IMR-90 (cell line): ENCODE measurements at regions not wholly inside any gene's neighbourhood (a gene's known extent, or its start where the extent isn't known, plus 50 kb on each side); places are given as distances from the start of the nearest gene placed in this dataset.
A peak's percentile ranks its signal among the peaks of the same experiment; 100 is the strongest.

Experiments used
- ATAC-seq: fragments of 200-7000 bp; cut with Tn5 transposase; 2 replicates; pipeline ENCODE4 v1.9.1; 2020; ENCODE audit warnings: low read depth, mild to moderate bottlenecking, moderate library complexity
- BruUV-seq: library from RNA; stranded (reverse); fragments of 400-500 nt; replicated peaks from 2 replicates; lab custom pipeline; 2021; lab: Mats Ljungman, UMichigan
- CTCF ChIA-PET: fragments of 300-600 bp; formaldehyde crosslinking; extraction: SDS; loops from one replicate; lab custom pipeline; 2021; ENCODE audit warnings: antibody characterized with exemption; lab: Yijun Ruan, JAX
- POLR2A ChIA-PET: fragments of 300-600 bp; sonication (Branson Sonifier 250); formaldehyde crosslinking; loops from one replicate; lab custom pipeline; 2022; ENCODE audit warnings: antibody characterized with exemption; ENCODE audit not compliant: unreplicated experiment; lab: Charles Lee
- DNase-seq: peaks from one replicate; pipeline ENCODE4 v3.0.0; 2013
- H2AFZ ChIP-seq: replicated peaks from 2 replicates; pipeline ENCODE3; 2013; ENCODE audit warnings: low read length, mild to moderate bottlenecking; ENCODE audit not compliant: poor library complexity
- H2AK5ac ChIP-seq: 2 replicates; pipeline ENCODE4 v1.6.1; 2013; ENCODE audit warnings: low read depth, low read length, inconsistent platforms
- H2AK9ac ChIP-seq: replicated peaks from 2 replicates; pipeline ENCODE3; 2013; ENCODE audit warnings: mild to moderate bottlenecking, low read depth, low read length, moderate library complexity; ENCODE audit not compliant: poor library complexity
- H2BK120ac ChIP-seq: 2 replicates; pipeline ENCODE4 v1.6.1; 2013; ENCODE audit warnings: low read depth, low read length, inconsistent platforms
- H2BK15ac ChIP-seq: 3 replicates; pipeline ENCODE4 v1.6.1; 2013; ENCODE audit warnings: low read depth, low read length, inconsistent platforms
- H2BK20ac ChIP-seq: 2 replicates; pipeline ENCODE4 v1.6.1; 2013; ENCODE audit warnings: low read depth, mild to moderate bottlenecking, inconsistent platforms, low read length, moderate library complexity
- H2BK5ac ChIP-seq: 2 replicates; pipeline ENCODE4 v1.6.1; 2013; ENCODE audit warnings: mild to moderate bottlenecking, low read depth, low read length, inconsistent platforms; ENCODE audit not compliant: poor library complexity, severe bottlenecking
- H3K14ac ChIP-seq: replicated peaks from 2 replicates; pipeline ENCODE4 v1.6.1; 2013; ENCODE audit warnings: low read depth, low read length, inconsistent platforms
- H3K18ac ChIP-seq: 2 replicates; pipeline ENCODE4 v1.6.1; 2013; ENCODE audit warnings: low read depth, low read length, control low read depth
- H3K23ac ChIP-seq: 2 replicates; pipeline ENCODE4 v1.6.1; 2013; ENCODE audit warnings: low read depth, low read length, inconsistent platforms
- H3K27ac ChIP-seq: 2 replicates; pipeline ENCODE4 v1.5.1; 2013; ENCODE audit warnings: mild to moderate bottlenecking, control low read depth, low read length; ENCODE audit not compliant: insufficient read depth
- H3K27me3 ChIP-seq: 2 replicates; pipeline ENCODE4 v1.6.1; 2013; ENCODE audit warnings: low read length; ENCODE audit not compliant: control insufficient read depth, insufficient read depth
- H3K36me3 ChIP-seq: 2 replicates; pipeline ENCODE4 v1.6.1; 2013; ENCODE audit warnings: low read length, mixed read lengths; ENCODE audit not compliant: control insufficient read depth, insufficient read depth
- H3K4ac ChIP-seq: 2 replicates; pipeline ENCODE4 v1.6.1; 2013; ENCODE audit warnings: low read depth, low read length, inconsistent platforms
- H3K4me1 ChIP-seq: 2 replicates; pipeline ENCODE4 v1.6.1; 2013; ENCODE audit warnings: low read length, mixed read lengths; ENCODE audit not compliant: control insufficient read depth, insufficient read depth
- H3K4me2 ChIP-seq: 2 replicates; pipeline ENCODE4 v1.6.1; 2013; ENCODE audit warnings: low read depth, mild to moderate bottlenecking, control low read depth, low read length, moderate library complexity
- H3K4me3 ChIP-seq: 2 replicates; pipeline ENCODE4 v1.5.1; 2013; ENCODE audit warnings: low read depth, mild to moderate bottlenecking, control low read depth, low read length, moderate library complexity; ENCODE audit not compliant: insufficient read depth
- H3K56ac ChIP-seq: 2 replicates; pipeline ENCODE4 v1.6.1; 2013; ENCODE audit warnings: low read length, inconsistent platforms; ENCODE audit not compliant: insufficient read depth; ENCODE audit errors: extremely low read depth
- H3K79me1 ChIP-seq, 2 experiments: 2 replicates each; pipeline ENCODE4 v1.6.1; 2013; ENCODE audit warnings: low read length in 2 of 2, inconsistent platforms in 1 of 2, low read depth in 1 of 2
- H3K9ac ChIP-seq: 2 replicates; pipeline ENCODE4 v1.6.1; 2013; ENCODE audit warnings: low read depth, low read length, control low read depth
- H3K9me1 ChIP-seq: 2 replicates; pipeline ENCODE4 v1.6.1; 2013; ENCODE audit warnings: low read length, inconsistent platforms; ENCODE audit not compliant: insufficient read depth
- H3K9me3 ChIP-seq: 2 replicates; pipeline ENCODE4 v1.6.1; 2013; ENCODE audit warnings: low read length; ENCODE audit not compliant: control insufficient read depth, insufficient read depth
- H4K20me1 ChIP-seq: 2 replicates; pipeline ENCODE4 v1.6.1; 2013; ENCODE audit warnings: low read length, inconsistent platforms; ENCODE audit not compliant: insufficient read depth
- H4K5ac ChIP-seq: 2 replicates; pipeline ENCODE4 v1.6.1; 2013; ENCODE audit warnings: mild to moderate bottlenecking, low read depth, low read length, control low read depth
- H4K8ac ChIP-seq, 2 experiments: 2 replicates each; pipeline ENCODE4 v1.6.1; 2013; ENCODE audit warnings: low read depth in 2 of 2, low read length in 2 of 2, control low read depth in 1 of 2, inconsistent platforms in 1 of 2
- H4K91ac ChIP-seq: 2 replicates; pipeline ENCODE4 v1.6.1; 2013; ENCODE audit warnings: low read depth, low read length, inconsistent platforms; ENCODE audit not compliant: insufficient read depth
- CEBPB ChIP-seq: IDR thresholded peaks from 2 replicates; pipeline ENCODE4 v1.6.1; 2012; ENCODE audit warnings: low read depth, low read length, improper control_type of control experiment
- FOS ChIP-seq: fragments of 150-350 bp; IDR thresholded peaks from 2 replicates; pipeline ENCODE4 v1.6.1; 2016; ENCODE audit warnings: low read depth, low read length
- MXI1 ChIP-seq: IDR thresholded peaks from 2 replicates; pipeline ENCODE4 v1.6.1; 2012; ENCODE audit warnings: low read depth, mild to moderate bottlenecking, low read length, moderate library complexity, borderline replicate concordance
- NFE2L2 ChIP-seq: fragments of 150-350 bp; IDR thresholded peaks from 2 replicates; pipeline ENCODE4 v1.6.1; 2016; ENCODE audit warnings: low read depth, mild to moderate bottlenecking, low read length
- WGBS, 2 experiments: methylation state at CpG; one replicate each; pipeline versions ENCODE4 v1.1.5 to v1.1.7; 2013; ENCODE audit warnings: missing lambda C conversion rate in 2 of 2; ENCODE audit not compliant: insufficient read length in 1 of 2; ENCODE audit errors: extremely low coverage in 2 of 2; 5-methylcytosine and 5-hydroxymethylcytosine counted together
- dilution Hi-C: fragments of 300-500 bp; cut with HindIII; formaldehyde crosslinking; loops from one replicate; pipeline ENCODE4 v1.14.3; 2018; ENCODE audit warnings: low sequenced_read_pairs; ENCODE audit not compliant: unreplicated experiment
- in situ Hi-C: fragments of 300-500 bp; cut with MboI; formaldehyde crosslinking; loops from 3 replicates; pipeline ENCODE4 v1.14.3; 2019; ENCODE audit warnings: low sequenced_read_pairs, inconsistent platforms, mixed read lengths
- intact Hi-C: fragments of 100-400 bp; cut with micrococcal nuclease; formaldehyde crosslinking; loops from 2 replicates; pipeline ENCODE4 v1.10.0; 2022

DNA sequence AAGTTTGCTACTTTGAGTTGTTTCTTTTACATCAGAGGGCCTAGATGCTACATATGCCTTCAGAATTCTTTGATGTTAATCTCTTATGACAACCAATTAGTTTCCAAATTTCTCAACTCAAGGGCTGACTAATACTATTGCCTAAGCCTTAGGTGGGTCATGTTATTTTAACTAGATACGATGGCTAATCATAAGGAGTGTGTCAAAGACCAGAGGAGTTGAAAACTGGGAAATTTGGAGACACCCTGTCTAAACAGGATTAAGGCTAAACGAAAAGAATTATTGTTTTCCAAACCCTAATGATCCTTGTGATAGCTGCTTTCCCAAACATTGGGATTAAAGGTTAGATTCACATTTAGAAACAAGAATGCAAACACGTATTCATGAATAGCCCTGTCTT lies 228.5 kb downstream of the PCDH7 start:
- no peak overlapping the region for H3K56ac ChIP-seq
- no peak overlapping the region for H2AK9ac ChIP-seq
- H2BK20ac ChIP-seq: no peak overlapping the region
- H4K91ac ChIP-seq: no peak overlapping the region
- H3K79me1 ChIP-seq: no peaks in the 10 kb centered on the region
- H2BK5ac ChIP-seq: no peak overlapping the region
- H3K27ac ChIP-seq: no peak overlapping the region
- no peak overlapping the region for H3K18ac ChIP-seq
- ChIA-PET CTCF (no interaction called here), POLR2A (interaction anchor here (0.6 kb wide), 1 partner anchor 14 kb away, joined by 6 read pairs; no protein-coding TSS in a partner anchor)
- peak; percentile 76 for ATAC-seq
- no peak overlapping the region; the same call in 1 of the 2 replicates for H3K4me2 ChIP-seq
- H3K4ac ChIP-seq: no peak overlapping the region
- H3K9me1 ChIP-seq: no peaks in the 10 kb centered on the region
- no peak overlapping the region for H2BK15ac ChIP-seq
- H3K36me3 ChIP-seq: no peaks in the 10 kb centered on the region
- peak; percentile 58 for DNase-seq
- TF ChIP-seq FOS (peak; percentile 49; the same call in 1 of the 2 replicates), CEBPB (peak; percentile 87), MXI1 (no peak), NFE2L2 (no peak)
- H3K27me3 ChIP-seq: no peaks in the 10 kb centered on the region; the same call in 1 of the 2 replicates
- in situ Hi-C loops: no loop called here
- H4K5ac ChIP-seq: no peak overlapping the region
- H2BK120ac ChIP-seq: no peak overlapping the region
- H3K14ac ChIP-seq: no peak overlapping the region
- H4K8ac ChIP-seq: no peak overlapping the region
- H3K23ac ChIP-seq: no peak overlapping the region
- intact Hi-C loops: loop anchor here (5.0 kb wide), 2 partner anchors 64 to 226 kb away; partner anchors contain the start of gene PCDH7
- no peak overlapping the region for H3K9ac ChIP-seq
- dilution Hi-C loops: no loop called here
- no TSS peak for BruUV-seq
- no peak overlapping the region for H2AK5ac ChIP-seq
- H4K20me1 ChIP-seq: no peaks in the 10 kb centered on the region
- peaks cover 3% of the 10 kb centered on the region; the same call in 1 of the 2 replicates for H3K4me1 ChIP-seq
- no CpG with 5 or more reads among the region's 3 CpGs for WGBS, 2 experiments
- no peak overlapping the region for H2AFZ ChIP-seq
- H3K9me3 ChIP-seq: no peaks in the 10 kb centered on the region
- no peak overlapping the region for H3K4me3 ChIP-seq
